ENCODE measurements at regions not wholly inside any gene's neighbourhood (a gene's known extent, or its start where the extent isn't known, plus 50 kb on each side); places are given as distances from the start of the nearest gene placed in this dataset.

GRCh38 chr2:118295592-118296390 is 207.5 kb downstream of the INSIG2 start:
- DNase-seq (ENCODE audit: low read depth, low spot score): no peak
- H3K27me3 ChIP-seq (ENCODE audit: insufficient read depth, insufficient read length): no peaks in the 10 kb centered on the region
- H3K36me3 ChIP-seq (ENCODE audit: insufficient read depth, insufficient read length, low read length): no peaks in the 10 kb centered on the region
- no peak overlapping the region for H3K4me3 ChIP-seq (ENCODE audit: insufficient read length, low read depth)
- H3K4me1 ChIP-seq (ENCODE audit: insufficient read depth, insufficient read length): no peaks in the 10 kb centered on the region
- no peak overlapping the region for H3K9ac ChIP-seq (ENCODE audit: insufficient read length, low read depth)
- peaks cover 14% of the 10 kb centered on the region; the same call in 1 of the 2 replicates for H3K9me3 ChIP-seq (ENCODE audit: insufficient read depth, low read length)
- TF ChIP-seq SUZ12 (IDR thresholded peaks at IDR 0.05; ENCODE audit: extremely low read depth, insufficient read depth, insufficient read length) (no peak), YY1 (IDR thresholded peaks at IDR 0.05; ENCODE audit: insufficient read depth, insufficient read length) (no peak), ZNF274 (IDR thresholded peaks at IDR 0.05; ENCODE audit: low read depth, low read length) (no peak)

- no peaks in the 10 kb centered on the region for H3K36me3 ChIP-seq (ENCODE audit: insufficient read depth, insufficient read length, low read length)
- no peaks in the 10 kb centered on the region for H3K4me1 ChIP-seq (ENCODE audit: insufficient read depth, insufficient read length)
- no peak for DNase-seq (ENCODE audit: low read depth, low spot score)
- peaks cover 14% of the 10 kb centered on the region; the same call in 1 of the 2 replicates for H3K9me3 ChIP-seq (ENCODE audit: insufficient read depth, low read length)
- no peak overlapping the region for H3K9ac ChIP-seq (ENCODE audit: insufficient read length, low read depth)
- no peak for TF ChIP-seq YY1 (IDR thresholded peaks at IDR 0.05; ENCODE audit: insufficient read depth, insufficient read length)
- no peak for TF ChIP-seq SUZ12 (IDR thresholded peaks at IDR 0.05; ENCODE audit: extremely low read depth, insufficient read depth, insufficient read length)
- no peaks in the 10 kb centered on the region for H3K27me3 ChIP-seq (ENCODE audit: insufficient read depth, insufficient read length)
- no peak overlapping the region for H3K4me3 ChIP-seq (ENCODE audit: insufficient read length, low read depth)
Measured at GRCh38 chr2:118294063-118294462, 205.8 kb downstream of the INSIG2 start.

- peaks cover 14% of the 10 kb centered on the region; the same call in 1 of the 2 replicates for H3K9me3 ChIP-seq (ENCODE audit: insufficient read depth, low read length)
- no peak overlapping the region for H3K4me3 ChIP-seq (ENCODE audit: insufficient read length, low read depth)
- no peak for DNase-seq (ENCODE audit: low read depth, low spot score)
- TF ChIP-seq YY1 (IDR thresholded peaks at IDR 0.05; ENCODE audit: insufficient read depth, insufficient read length) (no peak), SUZ12 (IDR thresholded peaks at IDR 0.05; ENCODE audit: extremely low read depth, insufficient read depth, insufficient read length) (no peak), ZNF274 (IDR thresholded peaks at IDR 0.05; ENCODE audit: low read depth, low read length) (no peak)
- no peaks in the 10 kb centered on the region for H3K4me1 ChIP-seq (ENCODE audit: insufficient read depth, insufficient read length)
- H3K36me3 ChIP-seq (ENCODE audit: insufficient read depth, insufficient read length, low read length): no peaks in the 10 kb centered on the region
- H3K9ac ChIP-seq (ENCODE audit: insufficient read length, low read depth): no peak overlapping the region
- H3K27me3 ChIP-seq (ENCODE audit: insufficient read depth, insufficient read length): no peaks in the 10 kb centered on the region
Measured at GRCh38 chr2:118292991-118293390, 204.7 kb downstream of the INSIG2 start.

- Histone ChIP-seq H3K4me1 (ENCODE audit: insufficient read depth, insufficient read length) (no peaks in the 10 kb centered on the region), H3K27me3 (ENCODE audit: insufficient read depth, insufficient read length) (no peaks in the 10 kb centered on the region), H3K4me3 (ENCODE audit: insufficient read length, low read depth) (no peak overlapping the region), H3K36me3 (ENCODE audit: insufficient read depth, insufficient read length, low read length) (no peaks in the 10 kb centered on the region), H3K9ac (ENCODE audit: insufficient read length, low read depth) (no peak overlapping the region), H3K9me3 (ENCODE audit: insufficient read depth, low read length) (peaks cover 5% of the 10 kb centered on the region; the same call in 1 of the 2 replicates)
- no peak for TF ChIP-seq ZNF274 (IDR thresholded peaks at IDR 0.05; ENCODE audit: low read depth, low read length)
- no peak for TF ChIP-seq YY1 (IDR thresholded peaks at IDR 0.05; ENCODE audit: insufficient read depth, insufficient read length)
- TF ChIP-seq SUZ12 (IDR thresholded peaks at IDR 0.05; ENCODE audit: extremely low read depth, insufficient read depth, insufficient read length): no peak
- DNase-seq (ENCODE audit: low read depth, low spot score): no peak
Measured at GRCh38 chr2:118291251-118291880, 203.1 kb downstream of the INSIG2 start.

GRCh38 chr2:118290411-118291250 is 202.4 kb downstream of the INSIG2 start:
- H3K9ac ChIP-seq (ENCODE audit: insufficient read length, low read depth): no peak overlapping the region
- no peaks in the 10 kb centered on the region for H3K36me3 ChIP-seq (ENCODE audit: insufficient read depth, insufficient read length, low read length)
- no peak for TF ChIP-seq YY1 (IDR thresholded peaks at IDR 0.05; ENCODE audit: insufficient read depth, insufficient read length)
- no peak for TF ChIP-seq ZNF274 (IDR thresholded peaks at IDR 0.05; ENCODE audit: low read depth, low read length)
- no peak for TF ChIP-seq SUZ12 (IDR thresholded peaks at IDR 0.05; ENCODE audit: extremely low read depth, insufficient read depth, insufficient read length)
- no peak overlapping the region for H3K4me3 ChIP-seq (ENCODE audit: insufficient read length, low read depth)
- H3K9me3 ChIP-seq (ENCODE audit: insufficient read depth, low read length): peaks cover under 1% of the 10 kb centered on the region; the same call in 1 of the 2 replicates
- H3K27me3 ChIP-seq (ENCODE audit: insufficient read depth, insufficient read length): no peaks in the 10 kb centered on the region
- H3K4me1 ChIP-seq (ENCODE audit: insufficient read depth, insufficient read length): no peaks in the 10 kb centered on the region
- no peak for DNase-seq (ENCODE audit: low read depth, low spot score)

- no peak overlapping the region for H3K4me3 ChIP-seq (ENCODE audit: insufficient read length, low read depth)
- H3K4me1 ChIP-seq (ENCODE audit: insufficient read depth, insufficient read length): no peaks in the 10 kb centered on the region
- no peak overlapping the region for H3K9ac ChIP-seq (ENCODE audit: insufficient read length, low read depth)
- no peaks in the 10 kb centered on the region for H3K36me3 ChIP-seq (ENCODE audit: insufficient read depth, insufficient read length, low read length)
- no peaks in the 10 kb centered on the region for H3K9me3 ChIP-seq (ENCODE audit: insufficient read depth, low read length)
- no peak for TF ChIP-seq YY1 (IDR thresholded peaks at IDR 0.05; ENCODE audit: insufficient read depth, insufficient read length)
- no peak for TF ChIP-seq SUZ12 (IDR thresholded peaks at IDR 0.05; ENCODE audit: extremely low read depth, insufficient read depth, insufficient read length)
- no peak for TF ChIP-seq ZNF274 (IDR thresholded peaks at IDR 0.05; ENCODE audit: low read depth, low read length)
- H3K27me3 ChIP-seq (ENCODE audit: insufficient read depth, insufficient read length): no peaks in the 10 kb centered on the region
- no peak for DNase-seq (ENCODE audit: low read depth, low spot score)
Measured at GRCh38 chr2:118279005-118279404, 190.7 kb downstream of the INSIG2 start.

All from NT2/D1 (cell line).